HEK293 (cell line): ENCODE measurements at regions not wholly inside any gene's neighbourhood (a gene's known extent, or its start where the extent isn't known, plus 50 kb on each side); places are given as distances from the start of the nearest gene placed in this dataset.

Experiments used
- KLF1 ChIP-seq: fragments of 450-650 bp; formaldehyde crosslinking; IDR thresholded peaks from 2 replicates; pipeline ENCODE4 v1.5.1; 2016; ENCODE audit warnings: missing biosample characterization, missing genetic modification characterization
- TRIM28 ChIP-seq: IDR thresholded peaks from 2 replicates; pipeline ENCODE4 v1.6.1; 2011; ENCODE audit warnings: low read length, control low read depth, borderline replicate concordance
- YY1 ChIP-seq: fragments of 450-650 bp; formaldehyde crosslinking; IDR thresholded peaks from 2 replicates; pipeline ENCODE4 v1.5.1; 2018; ENCODE audit warnings: missing biosample characterization, missing genetic modification characterization
- ZBTB20 ChIP-seq: fragments of 450-650 bp; formaldehyde crosslinking; IDR thresholded peaks from 2 replicates; pipeline ENCODE4 v1.5.1; 2016; ENCODE audit warnings: missing biosample characterization, missing genetic modification characterization
- ZNF121 ChIP-seq: fragments of 450-650 bp; formaldehyde crosslinking; IDR thresholded peaks from 2 replicates; pipeline ENCODE4 v1.5.1; 2016; ENCODE audit warnings: missing biosample characterization, missing genetic modification characterization
- ZNF169 ChIP-seq: fragments of 450-650 bp; formaldehyde crosslinking; IDR thresholded peaks from 2 replicates; pipeline ENCODE4 v1.5.1; 2016; ENCODE audit warnings: missing biosample characterization, missing genetic modification characterization
- ZNF23 ChIP-seq: fragments of 450-650 bp; formaldehyde crosslinking; IDR thresholded peaks from 2 replicates; pipeline ENCODE4 v1.5.1; 2016; ENCODE audit warnings: missing biosample characterization, missing genetic modification characterization, borderline replicate concordance
- ZNF350 ChIP-seq: fragments of 450-650 bp; formaldehyde crosslinking; IDR thresholded peaks from 2 replicates; pipeline ENCODE4 v1.5.0; 2017; ENCODE audit warnings: missing biosample characterization, mild to moderate bottlenecking, missing genetic modification characterization
- ZNF549 ChIP-seq: fragments of 450-650 bp; IDR thresholded peaks from 2 replicates; pipeline ENCODE4 v1.5.1; 2018; ENCODE audit warnings: missing biosample characterization, missing genetic modification characterization, mild to moderate bottlenecking, inconsistent platforms, moderate library complexity
- ZNF785 ChIP-seq: fragments of 450-650 bp; formaldehyde crosslinking; IDR thresholded peaks from 2 replicates; pipeline ENCODE4 v1.5.1; 2016; ENCODE audit warnings: missing biosample characterization, missing genetic modification characterization
- TF ChIP-seq, protein P1 (sequence below): fragments of 450-650 bp; formaldehyde crosslinking; IDR thresholded peaks from 2 replicates; pipeline ENCODE4 v1.5.1; 2016; ENCODE audit warnings: missing biosample characterization, missing genetic modification characterization
- TF ChIP-seq, protein P2 (sequence below): fragments of 450-650 bp; formaldehyde crosslinking; IDR thresholded peaks from 2 replicates; pipeline ENCODE4 v1.5.1; 2016; ENCODE audit warnings: missing biosample characterization, missing genetic modification characterization
- TF ChIP-seq, protein P3 (sequence below): fragments of 450-650 bp; formaldehyde crosslinking; IDR thresholded peaks from 2 replicates; pipeline ENCODE4 v1.5.1; 2016; ENCODE audit warnings: missing biosample characterization, missing genetic modification characterization
- TF ChIP-seq, protein P4 (sequence below): IDR thresholded peaks from 2 replicates; pipeline ENCODE4 v1.6.1; 2011; ENCODE audit warnings: mild to moderate bottlenecking, low read depth, low read length, borderline replicate concordance

DNA sequence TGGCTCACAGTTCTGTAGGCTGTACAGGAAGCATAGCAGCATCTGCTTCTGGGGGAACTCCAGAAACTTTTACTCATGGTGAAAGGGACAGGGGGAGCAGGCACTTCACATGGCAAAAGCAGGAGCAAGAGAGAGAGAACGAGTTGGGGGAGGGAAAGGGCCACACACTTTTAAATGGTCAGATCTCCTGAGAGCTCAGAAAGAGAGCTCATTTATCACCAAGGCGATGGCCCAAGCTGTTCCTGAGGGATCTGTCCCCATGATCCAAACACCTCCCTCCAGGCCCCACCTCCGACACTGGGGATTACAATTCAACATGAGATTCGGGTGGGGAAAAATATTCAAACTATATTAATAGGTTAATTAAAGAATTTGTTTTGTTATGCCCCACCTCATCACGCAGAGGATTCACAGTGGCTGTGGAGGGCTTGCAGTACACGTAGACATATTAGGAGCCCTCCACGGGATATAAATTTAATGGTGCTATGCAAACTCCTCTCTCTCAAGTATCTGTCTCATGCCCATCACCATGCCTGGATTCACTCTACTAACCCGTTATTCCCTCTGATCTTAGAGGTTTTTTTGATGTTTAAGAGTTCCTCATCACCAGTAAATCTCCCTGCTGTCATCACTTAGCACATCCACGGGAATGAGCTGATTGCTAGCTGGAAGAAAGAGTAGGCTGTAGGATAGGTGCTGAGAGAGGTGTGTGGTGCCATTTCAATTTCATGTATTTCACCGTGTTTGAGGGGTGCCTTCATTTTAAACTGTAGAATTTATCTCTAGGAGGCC is 84.5 kb upstream of the ARHGAP28 start:
- TF ChIP-seq, protein P1, sequence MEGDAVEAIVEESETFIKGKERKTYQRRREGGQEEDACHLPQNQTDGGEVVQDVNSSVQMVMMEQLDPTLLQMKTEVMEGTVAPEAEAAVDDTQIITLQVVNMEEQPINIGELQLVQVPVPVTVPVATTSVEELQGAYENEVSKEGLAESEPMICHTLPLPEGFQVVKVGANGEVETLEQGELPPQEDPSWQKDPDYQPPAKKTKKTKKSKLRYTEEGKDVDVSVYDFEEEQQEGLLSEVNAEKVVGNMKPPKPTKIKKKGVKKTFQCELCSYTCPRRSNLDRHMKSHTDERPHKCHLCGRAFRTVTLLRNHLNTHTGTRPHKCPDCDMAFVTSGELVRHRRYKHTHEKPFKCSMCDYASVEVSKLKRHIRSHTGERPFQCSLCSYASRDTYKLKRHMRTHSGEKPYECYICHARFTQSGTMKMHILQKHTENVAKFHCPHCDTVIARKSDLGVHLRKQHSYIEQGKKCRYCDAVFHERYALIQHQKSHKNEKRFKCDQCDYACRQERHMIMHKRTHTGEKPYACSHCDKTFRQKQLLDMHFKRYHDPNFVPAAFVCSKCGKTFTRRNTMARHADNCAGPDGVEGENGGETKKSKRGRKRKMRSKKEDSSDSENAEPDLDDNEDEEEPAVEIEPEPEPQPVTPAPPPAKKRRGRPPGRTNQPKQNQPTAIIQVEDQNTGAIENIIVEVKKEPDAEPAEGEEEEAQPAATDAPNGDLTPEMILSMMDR (tag by site-specific recombination), result no peak
- TF ChIP-seq ZNF121 (no peak), ZNF169 (tag by site-specific recombination) (no peak), ZNF785 (tag by site-specific recombination) (no peak), ZNF350 (tag by site-specific recombination) (no peak), TRIM28 (no peak), ZNF549 (tag by site-specific recombination) (no peak), ZBTB20 (tag by site-specific recombination) (no peak), KLF1 (tag by site-specific recombination) (no peak), YY1 (tag by site-specific recombination) (no peak), ZNF23 (tag by site-specific recombination) (no peak)
- TF ChIP-seq, protein P2, sequence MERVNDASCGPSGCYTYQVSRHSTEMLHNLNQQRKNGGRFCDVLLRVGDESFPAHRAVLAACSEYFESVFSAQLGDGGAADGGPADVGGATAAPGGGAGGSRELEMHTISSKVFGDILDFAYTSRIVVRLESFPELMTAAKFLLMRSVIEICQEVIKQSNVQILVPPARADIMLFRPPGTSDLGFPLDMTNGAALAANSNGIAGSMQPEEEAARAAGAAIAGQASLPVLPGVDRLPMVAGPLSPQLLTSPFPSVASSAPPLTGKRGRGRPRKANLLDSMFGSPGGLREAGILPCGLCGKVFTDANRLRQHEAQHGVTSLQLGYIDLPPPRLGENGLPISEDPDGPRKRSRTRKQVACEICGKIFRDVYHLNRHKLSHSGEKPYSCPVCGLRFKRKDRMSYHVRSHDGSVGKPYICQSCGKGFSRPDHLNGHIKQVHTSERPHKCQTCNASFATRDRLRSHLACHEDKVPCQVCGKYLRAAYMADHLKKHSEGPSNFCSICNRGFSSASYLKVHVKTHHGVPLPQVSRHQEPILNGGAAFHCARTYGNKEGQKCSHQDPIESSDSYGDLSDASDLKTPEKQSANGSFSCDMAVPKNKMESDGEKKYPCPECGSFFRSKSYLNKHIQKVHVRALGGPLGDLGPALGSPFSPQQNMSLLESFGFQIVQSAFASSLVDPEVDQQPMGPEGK (tag by site-specific recombination), result no peak
- TF ChIP-seq, protein P3, sequence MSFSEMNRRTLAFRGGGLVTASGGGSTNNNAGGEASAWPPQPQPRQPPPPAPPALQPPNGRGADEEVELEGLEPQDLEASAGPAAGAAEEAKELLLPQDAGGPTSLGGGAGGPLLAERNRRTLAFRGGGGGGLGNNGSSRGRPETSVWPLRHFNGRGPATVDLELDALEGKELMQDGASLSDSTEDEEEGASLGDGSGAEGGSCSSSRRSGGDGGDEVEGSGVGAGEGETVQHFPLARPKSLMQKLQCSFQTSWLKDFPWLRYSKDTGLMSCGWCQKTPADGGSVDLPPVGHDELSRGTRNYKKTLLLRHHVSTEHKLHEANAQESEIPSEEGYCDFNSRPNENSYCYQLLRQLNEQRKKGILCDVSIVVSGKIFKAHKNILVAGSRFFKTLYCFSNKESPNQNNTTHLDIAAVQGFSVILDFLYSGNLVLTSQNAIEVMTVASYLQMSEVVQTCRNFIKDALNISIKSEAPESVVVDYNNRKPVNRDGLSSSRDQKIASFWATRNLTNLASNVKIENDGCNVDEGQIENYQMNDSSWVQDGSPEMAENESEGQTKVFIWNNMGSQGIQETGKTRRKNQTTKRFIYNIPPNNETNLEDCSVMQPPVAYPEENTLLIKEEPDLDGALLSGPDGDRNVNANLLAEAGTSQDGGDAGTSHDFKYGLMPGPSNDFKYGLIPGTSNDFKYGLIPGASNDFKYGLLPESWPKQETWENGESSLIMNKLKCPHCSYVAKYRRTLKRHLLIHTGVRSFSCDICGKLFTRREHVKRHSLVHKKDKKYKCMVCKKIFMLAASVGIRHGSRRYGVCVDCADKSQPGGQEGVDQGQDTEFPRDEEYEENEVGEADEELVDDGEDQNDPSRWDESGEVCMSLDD, result no peak
- TF ChIP-seq, protein P4, sequence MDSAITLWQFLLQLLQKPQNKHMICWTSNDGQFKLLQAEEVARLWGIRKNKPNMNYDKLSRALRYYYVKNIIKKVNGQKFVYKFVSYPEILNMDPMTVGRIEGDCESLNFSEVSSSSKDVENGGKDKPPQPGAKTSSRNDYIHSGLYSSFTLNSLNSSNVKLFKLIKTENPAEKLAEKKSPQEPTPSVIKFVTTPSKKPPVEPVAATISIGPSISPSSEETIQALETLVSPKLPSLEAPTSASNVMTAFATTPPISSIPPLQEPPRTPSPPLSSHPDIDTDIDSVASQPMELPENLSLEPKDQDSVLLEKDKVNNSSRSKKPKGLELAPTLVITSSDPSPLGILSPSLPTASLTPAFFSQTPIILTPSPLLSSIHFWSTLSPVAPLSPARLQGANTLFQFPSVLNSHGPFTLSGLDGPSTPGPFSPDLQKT, result no peak
